H1 (cell line): ENCODE measurements at regions not wholly inside any gene's neighbourhood (a gene's known extent, or its start where the extent isn't known, plus 50 kb on each side); places are given as distances from the start of the nearest gene placed in this dataset.

Experiments used
- CTCF ChIA-PET: fragments of 300-600 bp; sonication (Branson Sonifier 250); formaldehyde crosslinking; loops from one replicate; lab custom pipeline; 2021; ENCODE audit not compliant: partially characterized antibody; lab: Charles Lee
- POLR2A ChIA-PET: fragments of 300-600 bp; sonication (Branson Sonifier 250); formaldehyde crosslinking; loops from one replicate; lab custom pipeline; 2021; ENCODE audit warnings: inconsistent platforms; ENCODE audit not compliant: partially characterized antibody; lab: Charles Lee
- DNase-seq, 2 experiments: peaks; one replicate each; pipeline versions ENCODE4 v3.0.0 to v3.0.0-alpha.2; 2010 to 2022; ENCODE audit warnings: low spot score in 2 of 2, low read depth in 1 of 2, mixed read lengths in 1 of 2
- FAIRE-seq: peaks from 2 replicates; lab custom pipeline; 2011; peaks lifted over from hg19 to GRCh38; lab: Jason Lieb, UNC
- H2AFZ ChIP-seq: 2 replicates; pipeline ENCODE4 v1.8.1; 2012; ENCODE audit warnings: low read length, inconsistent platforms
- H2AK5ac ChIP-seq: 2 replicates; pipeline ENCODE4 v1.6.1; 2013; ENCODE audit warnings: low read depth, low read length
- H2BK120ac ChIP-seq: replicated peaks from 2 replicates; pipeline ENCODE3; 2013; ENCODE audit warnings: low read depth, low read length, inconsistent platforms
- H2BK12ac ChIP-seq: 2 replicates; pipeline ENCODE4 v1.6.1; 2013; ENCODE audit warnings: low read depth, low read length
- H2BK15ac ChIP-seq: 2 replicates; pipeline ENCODE4 v1.6.1; 2013; ENCODE audit warnings: low read length
- H2BK20ac ChIP-seq: 2 replicates; pipeline ENCODE4 v1.6.1; 2013; ENCODE audit warnings: low read length
- H2BK5ac ChIP-seq: 2 replicates; pipeline ENCODE4 v1.6.1; 2013; ENCODE audit warnings: low read depth, low read length
- H3K14ac ChIP-seq: 2 replicates; pipeline ENCODE4 v1.6.1; 2013; ENCODE audit warnings: inconsistent platforms; ENCODE audit not compliant: insufficient read length
- H3K18ac ChIP-seq: 2 replicates; pipeline ENCODE4 v1.6.1; 2013; ENCODE audit warnings: low read length; ENCODE audit errors: extremely low read depth
- H3K23ac ChIP-seq: 2 replicates; pipeline ENCODE4 v1.6.1; 2013; ENCODE audit warnings: inconsistent platforms; ENCODE audit not compliant: insufficient read length
- H3K23me2 ChIP-seq: 2 replicates; pipeline ENCODE4 v1.6.1; 2013; ENCODE audit warnings: low read depth, low read length
- H3K27ac ChIP-seq: 2 replicates; pipeline ENCODE4 v1.6.1; 2011; ENCODE audit warnings: low read depth, low read length, inconsistent platforms
- H3K27me3 ChIP-seq, 4 experiments: replicated peaks in 1 of 4; 1 replicate in 1 of 4; 2 replicates in 3 of 4; pipeline versions ENCODE4 v1.6.1 to v1.8.1; 2011 to 2013; ENCODE audit warnings: low read length in 3 of 4, mild to moderate bottlenecking in 3 of 4, inconsistent platforms in 2 of 4, mixed read lengths in 2 of 4, moderate library complexity in 1 of 4; ENCODE audit not compliant: control insufficient read depth in 3 of 4, insufficient read depth in 3 of 4; ENCODE audit errors: extremely low read depth in 1 of 4
- H3K36me3 ChIP-seq, 4 experiments: 2 replicates each; pipeline versions ENCODE4 v1.6.1 to v1.8.1; 2011 to 2013; ENCODE audit warnings: mild to moderate bottlenecking in 4 of 4, low read length in 3 of 4, moderate library complexity in 2 of 4, control low read depth in 1 of 4, inconsistent platforms in 1 of 4; ENCODE audit not compliant: insufficient read depth in 4 of 4, control insufficient read depth in 2 of 4
- H3K4ac ChIP-seq: replicated peaks from 2 replicates; pipeline ENCODE3; 2013; ENCODE audit warnings: low read length, low read depth, mixed read lengths, inconsistent platforms; ENCODE audit not compliant: insufficient read length
- H3K4me1 ChIP-seq, 4 experiments: replicated peaks in 1 of 4; 1 replicate in 1 of 4; 2 replicates in 3 of 4; pipeline versions ENCODE4 v1.6.1 to v1.8.1; 2011 to 2013; ENCODE audit warnings: low read length in 3 of 4, inconsistent platforms in 2 of 4, mixed read lengths in 1 of 4; ENCODE audit not compliant: insufficient read depth in 4 of 4, control insufficient read depth in 3 of 4
- H3K4me2 ChIP-seq, 2 experiments: 2 replicates each; pipeline versions ENCODE4 v1.6.1 to v1.8.1; 2011 to 2013; ENCODE audit warnings: low read depth in 2 of 2, low read length in 2 of 2, control low read depth in 1 of 2, inconsistent platforms in 1 of 2, mild to moderate bottlenecking in 1 of 2; ENCODE audit not compliant: insufficient read depth in 1 of 2
- H3K4me3 ChIP-seq, 4 experiments: fragments of 200-600, 300-600 bp in 1 of 4; sonication (generic), shearing (Covaris generic), sonication (Bioruptor Twin) in 1 of 4; 2 replicates each; pipeline versions ENCODE4 v1.5.1 to v1.8.1; 2011 to 2016; ENCODE audit warnings: low read length in 4 of 4, low read depth in 3 of 4, control low read depth in 2 of 4, inconsistent platforms in 2 of 4, mild to moderate bottlenecking in 2 of 4, mixed read lengths in 1 of 4, moderate library complexity in 1 of 4; ENCODE audit not compliant: insufficient read depth in 2 of 4; ENCODE audit errors: extremely low read depth in 1 of 4
- H3K56ac ChIP-seq: replicated peaks from 2 replicates; pipeline ENCODE3; 2013; ENCODE audit warnings: low read depth, mild to moderate bottlenecking, mixed read lengths, low read length, inconsistent platforms; ENCODE audit not compliant: insufficient read length
- H3K79me1 ChIP-seq: 2 replicates; pipeline ENCODE4 v1.6.1; 2013; ENCODE audit warnings: low read depth, low read length, control low read depth
- H3K79me2 ChIP-seq, 2 experiments: 2 replicates each; pipeline versions ENCODE4 v1.6.1 to v1.8.1; 2012 to 2013; ENCODE audit warnings: low read length in 2 of 2, mild to moderate bottlenecking in 2 of 2, inconsistent platforms in 1 of 2; ENCODE audit not compliant: insufficient read depth in 2 of 2, control insufficient read depth in 1 of 2
- H3K9ac ChIP-seq, 4 experiments: replicated peaks in 1 of 4; 1 replicate in 1 of 4; 2 replicates in 3 of 4; pipeline versions ENCODE4 v1.6.1 to v1.8.1; 2011 to 2013; ENCODE audit warnings: low read depth in 3 of 4, low read length in 3 of 4, control low read depth in 2 of 4, mild to moderate bottlenecking in 2 of 4, moderate library complexity in 2 of 4, inconsistent platforms in 1 of 4; ENCODE audit errors: extremely low read depth in 1 of 4
- H3K9me3 ChIP-seq, 2 experiments: 2 replicates each; pipeline versions ENCODE4 v1.6.1 to v1.8.1; 2012 to 2013; ENCODE audit warnings: mild to moderate bottlenecking in 2 of 2, moderate library complexity in 2 of 2, control low read depth in 1 of 2, inconsistent platforms in 1 of 2, low read depth in 1 of 2, low read length in 1 of 2, mixed read lengths in 1 of 2; ENCODE audit not compliant: insufficient read depth in 2 of 2
- H4K20me1 ChIP-seq, 2 experiments: replicated peaks in 1 of 2; 2 replicates each; pipeline versions ENCODE3 to v1.8.1; 2011 to 2013; ENCODE audit warnings: inconsistent platforms in 2 of 2, low read length in 2 of 2, mild to moderate bottlenecking in 1 of 2; ENCODE audit not compliant: insufficient read depth in 2 of 2, control insufficient read depth in 1 of 2
- H4K5ac ChIP-seq: 2 replicates; pipeline ENCODE4 v1.6.1; 2013; ENCODE audit warnings: low read length, low read depth, mixed read lengths, inconsistent platforms; ENCODE audit not compliant: insufficient read length
- H4K8ac ChIP-seq: 2 replicates; pipeline ENCODE4 v1.8.0; 2013; ENCODE audit warnings: mild to moderate bottlenecking, moderate library complexity, low read length, inconsistent platforms; ENCODE audit not compliant: insufficient read depth; ENCODE audit errors: extremely low read depth
- H4K91ac ChIP-seq: replicated peaks from 2 replicates; pipeline ENCODE3; 2013; ENCODE audit warnings: low read length, mixed read lengths, inconsistent platforms; ENCODE audit not compliant: insufficient read length
- ATF3 ChIP-seq: IDR thresholded peaks from 2 replicates; pipeline ENCODE4 v1.6.1; 2011; ENCODE audit warnings: low read depth, mild to moderate bottlenecking, low read length; ENCODE audit not compliant: insufficient read depth
- BCL11A ChIP-seq, 2 experiments: IDR thresholded peaks; one replicate each; pipeline ENCODE4 v1.6.1; 2011; ENCODE audit warnings: low read depth in 2 of 2, low read length in 2 of 2, mild to moderate bottlenecking in 2 of 2
- CHD1 ChIP-seq: IDR thresholded peaks from 2 replicates; pipeline ENCODE4 v1.6.1; 2012; ENCODE audit warnings: low read depth, low read length, improper control_type of control experiment
- CHD2 ChIP-seq: IDR thresholded peaks from 2 replicates; pipeline ENCODE4 v1.6.1; 2012; ENCODE audit warnings: low read length, improper control_type of control experiment
- E2F6 ChIP-seq: IDR thresholded peaks from 2 replicates; pipeline ENCODE4 v1.6.1; 2012; ENCODE audit warnings: inconsistent platforms
- GABPA ChIP-seq: IDR thresholded peaks from 2 replicates; pipeline ENCODE4 v1.6.1; 2011; ENCODE audit warnings: mild to moderate bottlenecking, low read length, moderate library complexity, borderline replicate concordance; ENCODE audit not compliant: insufficient read depth
- JUND ChIP-seq: IDR thresholded peaks from 2 replicates; pipeline ENCODE4 v1.6.1; 2011; ENCODE audit warnings: mild to moderate bottlenecking, improper control_type of control experiment, low read length
- KDM5A ChIP-seq: fragments of 200-600 bp; IDR thresholded peaks from 2 replicates; pipeline ENCODE4 v1.7.1; 2012; ENCODE audit warnings: mild to moderate bottlenecking, low read length, inconsistent platforms, mixed read lengths
- PHF8 ChIP-seq: fragments of 200-600 bp; sonication (generic); conservative IDR thresholded peaks from 2 replicates; pipeline ENCODE4 v1.7.1; 2012; ENCODE audit warnings: low read depth, mild to moderate bottlenecking, inconsistent platforms, low read length, moderate library complexity
- RAD21 ChIP-seq, 2 experiments: IDR thresholded peaks in 1 of 2; conservative IDR thresholded peaks in 1 of 2; 2 replicates each; pipeline ENCODE4 v1.6.1; 2011; ENCODE audit warnings: low read depth in 2 of 2, low read length in 2 of 2, improper control_type of control experiment in 1 of 2, inconsistent platforms in 1 of 2, mild to moderate bottlenecking in 1 of 2, moderate library complexity in 1 of 2
- SRF ChIP-seq: IDR thresholded peaks from 2 replicates; pipeline ENCODE4 v1.6.1; 2011; ENCODE audit warnings: mild to moderate bottlenecking, low read depth, low read length, moderate library complexity
- SUZ12 ChIP-seq: fragments of 200-600 bp; sonication (generic); IDR thresholded peaks from 2 replicates; pipeline ENCODE4 v1.6.1; 2012; ENCODE audit warnings: mild to moderate bottlenecking, inconsistent platforms, low read length, moderate library complexity, mixed read lengths
- YY1 ChIP-seq: IDR thresholded peaks from 2 replicates; pipeline ENCODE4 v1.6.1; 2011; ENCODE audit warnings: low read depth, mild to moderate bottlenecking, low read length
- WGBS, 2 experiments: shearing (Covaris generic) in 1 of 2; methylation state at CpG; one replicate each; pipeline versions ENCODE4 v1.1.6 to v1.1.7; 2013 to 2015; ENCODE audit warnings: low lambda C conversion rate in 2 of 2, mixed read lengths in 2 of 2, inconsistent platforms in 1 of 2, low coverage in 1 of 2, missing lambda C conversion rate in 1 of 2; ENCODE audit not compliant: insufficient replicate concordance in 2 of 2, insufficient coverage in 1 of 2, insufficient read length in 1 of 2; ENCODE audit errors: extremely low coverage in 1 of 2, missing lambda C conversion rate in 1 of 2; 5-methylcytosine and 5-hydroxymethylcytosine counted together

- no peak overlapping the region for H3K4ac ChIP-seq
- H4K91ac ChIP-seq: no peak overlapping the region
- H3K36me3 ChIP-seq: peaks cover 0 to 22% (median 3%) of the 10 kb centered on the region in 4 experiments; a peak in 5 of 8 replicates
- no peak overlapping the region for H3K4me3 ChIP-seq
- no peak overlapping the region for H4K8ac ChIP-seq
- no peak overlapping the region for H2BK20ac ChIP-seq
- no peak overlapping the region for H3K23ac ChIP-seq
- H4K20me1 ChIP-seq: no peaks in the 10 kb centered on the region
- no peak for DNase-seq
- ChIA-PET CTCF (interaction anchor here (1.5 kb wide), 1 partner anchor 163 kb away, joined by 3 read pairs; no protein-coding TSS in a partner anchor), POLR2A (no interaction called here)
- H3K4me2 ChIP-seq: no peak overlapping the region
- no peaks in the 10 kb centered on the region for H3K27me3 ChIP-seq
- no peak for FAIRE-seq
- H2BK12ac ChIP-seq: no peak overlapping the region
- H4K5ac ChIP-seq: no peak overlapping the region
- no peak overlapping the region for H2BK5ac ChIP-seq
- H2AFZ ChIP-seq: no peak overlapping the region
- 92% methylated on average over 1 of the region's 1 CpG; no CpG with 5 or more reads in 1 of the 2 experiments for WGBS, 2 experiments
- no peak overlapping the region for H3K56ac ChIP-seq
- H3K27ac ChIP-seq: no peak overlapping the region
- H3K18ac ChIP-seq: no peak overlapping the region
- no peak overlapping the region for H2BK15ac ChIP-seq
- no peak overlapping the region for H2BK120ac ChIP-seq
- no peaks in the 10 kb centered on the region for H3K79me1 ChIP-seq
- no peaks in the 10 kb centered on the region for H3K9me3 ChIP-seq
- no peak overlapping the region for H3K14ac ChIP-seq
- no peaks in the 10 kb centered on the region for H3K23me2 ChIP-seq
- no peak overlapping the region for H3K9ac ChIP-seq
- peaks cover 0 to 3% (median 0%) of the 10 kb centered on the region in 4 experiments; a peak in 1 of 7 replicates for H3K4me1 ChIP-seq
- H3K79me2 ChIP-seq: no peaks in the 10 kb centered on the region; a peak in 1 of 4 replicates
- H2AK5ac ChIP-seq: no peak overlapping the region
- no peak for TF ChIP-seq SRF
- TF ChIP-seq JUND: no peak
- no peak for TF ChIP-seq RAD21 (IDR thresholded peaks at IDR 0.05 in 1 of 2, conservative IDR thresholded peaks at IDR 0.05 in 1 of 2; ENCODE audit: low read depth in 2 of 2, low read length in 2 of 2)
- TF ChIP-seq E2F6: no peak
- TF ChIP-seq CHD1: no peak
- no peak for TF ChIP-seq CHD2
- TF ChIP-seq ATF3: no peak
- TF ChIP-seq KDM5A: no peak
- no peak for TF ChIP-seq GABPA
- TF ChIP-seq YY1: no peak
- TF ChIP-seq SUZ12: no peak
- TF ChIP-seq BCL11A (IDR thresholded peaks at IDR 0.05; ENCODE audit: low read depth in 2 of 2, low read length in 2 of 2): no peak
- TF ChIP-seq PHF8: no peak
Measured at GRCh38 chrX:74218895-74219294, 85.1 kb upstream of the ZCCHC13 start.
